Right renal pelvis (tissue), 4 donors: ENCODE measurements at regions not wholly inside any gene's neighbourhood (a gene's known extent, or its start where the extent isn't known, plus 50 kb on each side); places are given as distances from the start of the nearest gene placed in this dataset.

Experiments used
- DNase-seq, 4 donors: peaks; one replicate each; pipeline ENCODE4 v3.0.0-alpha.2; 2013; ENCODE audit warnings: low read depth in 4 of 4, low spot score in 3 of 4, missing footprints in 1 of 4

DNA sequence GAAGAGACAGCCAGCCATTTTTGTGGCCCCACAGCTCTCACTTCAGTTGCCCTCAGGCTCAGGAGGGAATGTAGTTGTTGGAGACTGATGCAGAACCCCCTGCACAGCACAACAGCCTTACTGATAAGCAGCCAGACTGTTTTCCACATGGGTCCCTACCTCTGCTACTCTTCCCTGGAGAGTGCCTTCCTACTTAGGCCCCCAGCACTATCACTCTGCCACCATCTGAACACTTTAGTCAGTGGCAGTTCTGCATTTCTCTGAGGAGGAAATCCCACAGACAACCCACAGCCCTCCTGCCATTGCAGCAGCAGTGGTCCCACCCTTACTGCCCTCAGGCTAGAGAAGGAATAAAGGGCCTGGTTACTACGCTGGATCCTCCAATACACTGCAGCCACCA, 61.8 kb upstream of the PTPRD start:
- no peak for DNase-seq

DNA sequence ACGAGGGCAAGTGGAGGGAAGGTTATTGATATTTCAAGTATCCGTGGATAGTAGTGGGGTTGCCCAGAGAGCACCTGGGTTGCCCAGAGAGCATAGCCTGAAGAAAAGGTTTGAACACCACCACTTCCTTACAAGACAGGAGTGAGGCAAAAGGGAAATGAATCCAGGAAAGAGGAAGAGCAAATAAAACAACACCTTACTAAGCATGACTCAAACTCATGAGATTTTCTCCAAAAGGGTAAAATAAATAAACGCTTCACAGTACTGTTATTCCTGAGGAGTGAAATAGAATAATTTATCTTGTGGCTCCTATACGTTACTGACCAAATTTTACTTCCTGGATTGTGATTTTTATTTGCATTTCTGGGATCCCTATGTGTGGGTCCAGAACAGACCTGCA, 65.2 kb upstream of the PTPRD start:
- DNase-seq: no peak

DNA sequence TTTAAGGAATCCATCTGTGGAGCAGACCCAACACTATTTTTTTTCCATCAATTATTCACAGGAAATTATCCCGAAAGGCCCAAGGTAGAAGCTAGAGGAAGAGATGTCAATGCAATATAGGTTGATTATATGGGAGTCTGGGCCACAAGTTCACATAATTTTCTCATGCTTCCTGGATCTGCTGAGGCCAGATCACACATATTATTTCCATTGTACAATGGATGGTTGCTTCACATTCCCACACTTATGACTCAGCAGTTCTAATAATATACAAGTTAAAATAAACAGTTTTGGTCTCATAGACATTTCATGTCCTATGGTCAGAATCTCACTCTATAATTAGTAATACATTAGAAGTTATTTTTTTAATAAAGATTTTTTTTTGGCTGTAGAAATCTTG, 66.0 kb upstream of the PTPRD start:
- no peak for DNase-seq

DNA sequence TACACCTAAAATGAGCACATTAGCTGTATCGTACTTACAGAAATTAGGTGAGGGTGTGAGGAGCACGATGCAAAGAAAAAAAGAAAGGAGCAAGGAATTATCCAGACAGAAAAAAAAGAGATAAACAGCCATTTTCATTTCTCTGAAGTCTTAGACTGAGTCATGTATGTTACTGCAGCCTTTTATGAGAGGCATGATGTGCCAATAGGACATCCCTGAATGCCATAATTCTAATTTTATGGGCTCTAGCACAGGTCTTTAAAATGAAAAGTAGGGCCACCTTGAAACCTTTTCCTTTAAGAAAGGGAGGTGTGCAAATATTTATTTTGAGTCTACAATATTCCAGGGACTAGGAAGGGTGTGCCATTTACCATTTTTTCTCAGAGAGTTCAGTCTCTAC, 74.1 kb upstream of the PTPRD start:
- DNase-seq: no peak

DNA sequence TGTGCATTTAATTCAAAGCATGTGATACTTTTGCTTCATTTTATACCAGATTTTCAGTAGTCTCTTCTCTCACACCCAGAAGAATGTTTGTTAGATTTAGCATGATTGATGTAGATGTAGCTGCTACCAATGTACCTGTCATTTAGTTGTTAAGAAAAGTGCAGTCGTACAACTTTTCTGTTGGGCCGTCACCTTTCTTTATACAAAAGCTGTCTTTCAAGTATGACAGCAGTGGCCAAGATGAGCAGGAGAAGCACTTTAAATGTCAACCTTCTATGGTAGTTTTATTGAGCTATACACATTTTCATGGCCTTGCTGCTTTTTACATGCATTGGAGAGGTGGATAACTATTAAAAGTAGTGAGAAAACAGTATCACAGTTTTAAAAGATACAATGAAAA, 77.7 kb upstream of the PTPRD start:
- DNase-seq: no peak

DNA sequence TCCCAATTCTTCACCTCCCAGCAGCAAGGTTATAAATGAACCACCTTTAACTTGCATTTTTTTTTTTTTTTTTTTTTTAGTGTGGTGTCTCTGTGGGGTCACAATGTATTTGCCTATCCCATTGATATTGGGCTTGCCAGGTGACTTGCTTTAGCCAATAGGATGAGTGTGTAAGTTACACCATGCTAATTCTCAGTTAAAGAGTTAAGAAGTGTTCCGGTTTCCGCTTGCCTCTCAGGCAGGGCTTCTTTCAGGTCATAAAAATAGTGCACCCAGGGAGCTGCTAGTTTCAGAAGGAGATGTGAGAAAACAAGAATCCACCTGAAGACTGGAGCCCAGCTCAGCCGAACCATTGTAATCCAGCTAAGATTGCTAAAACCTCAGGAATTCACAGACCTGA, 84.2 kb upstream of the PTPRD start:
- no peak for DNase-seq

DNA sequence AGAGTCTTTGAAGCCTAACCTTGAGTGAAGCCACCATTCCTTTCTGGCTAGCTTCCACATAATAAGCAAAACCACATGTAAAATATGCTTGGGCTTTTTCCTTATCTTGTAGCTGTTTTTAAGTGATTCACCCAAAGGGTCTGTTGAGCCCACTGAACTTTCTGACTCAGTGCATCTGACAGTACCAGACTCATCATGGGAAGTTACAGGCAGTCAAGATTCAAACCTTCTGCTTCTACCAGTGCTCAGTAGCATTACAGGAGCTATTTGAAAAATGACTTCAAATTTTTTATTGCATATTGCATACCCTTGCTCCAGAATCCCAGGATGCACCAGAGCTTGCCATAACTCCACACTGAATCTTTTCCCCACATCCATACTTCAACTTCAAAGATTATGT, 87.5 kb upstream of the PTPRD start:
- DNase-seq: no peak

DNA sequence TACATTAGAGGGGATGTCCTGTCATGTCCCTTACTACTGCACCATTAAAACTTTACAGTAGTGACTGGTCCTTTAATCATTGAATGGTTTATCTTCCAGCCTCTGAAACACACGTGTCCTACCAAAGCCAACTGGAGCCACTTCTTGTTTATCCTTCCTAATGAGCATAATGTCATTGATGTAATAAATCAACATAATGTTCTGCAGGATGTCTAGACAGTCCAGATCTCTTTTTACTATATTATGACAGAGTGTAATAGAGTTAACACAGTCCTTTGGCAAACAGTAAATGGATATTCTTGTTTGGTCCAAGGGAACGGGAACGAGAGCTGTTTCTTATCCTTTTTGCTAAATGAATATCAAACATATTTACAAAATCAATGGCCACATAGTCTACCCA, 88.1 kb upstream of the PTPRD start:
- no peak for DNase-seq

DNA sequence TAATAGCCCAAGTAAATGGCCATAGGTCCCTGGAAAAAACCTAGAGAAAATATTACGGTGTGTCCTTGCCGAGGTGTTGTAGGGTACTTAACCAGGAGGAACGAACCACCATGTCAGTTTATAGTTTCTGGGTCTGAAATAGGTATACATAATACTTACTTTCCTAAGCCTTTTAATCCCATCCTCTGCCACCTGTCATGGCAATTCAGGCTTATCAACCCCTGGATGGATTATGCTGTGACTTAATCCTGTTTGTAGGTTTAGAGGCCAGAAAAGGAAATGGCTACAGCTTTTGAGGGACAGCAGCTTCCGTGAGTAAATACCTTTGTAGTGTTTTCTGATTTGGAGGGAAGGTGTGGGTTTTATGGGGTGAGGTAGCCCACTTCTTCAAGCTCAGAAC, 89.1 kb upstream of the PTPRD start:
- DNase-seq: no peak

DNA sequence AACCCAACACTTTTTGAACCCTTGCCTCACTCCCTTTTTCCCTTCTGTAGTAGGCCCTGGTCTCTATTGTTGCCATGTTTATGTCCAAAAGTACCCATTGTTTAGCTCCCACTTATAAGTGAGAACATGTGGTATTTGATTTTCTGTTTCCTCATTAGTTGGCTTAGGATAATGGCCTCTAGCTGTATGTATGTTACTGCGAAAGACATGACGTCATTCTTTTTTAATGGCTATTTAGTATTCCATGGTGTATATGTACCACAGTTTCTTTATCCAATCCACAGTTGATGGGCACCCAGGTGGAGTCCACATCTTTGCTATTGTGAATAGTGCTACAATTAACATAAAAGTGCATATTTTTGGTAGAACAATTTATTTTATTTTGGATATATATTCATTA, 90.3 kb upstream of the PTPRD start:
- no peak for DNase-seq

DNA sequence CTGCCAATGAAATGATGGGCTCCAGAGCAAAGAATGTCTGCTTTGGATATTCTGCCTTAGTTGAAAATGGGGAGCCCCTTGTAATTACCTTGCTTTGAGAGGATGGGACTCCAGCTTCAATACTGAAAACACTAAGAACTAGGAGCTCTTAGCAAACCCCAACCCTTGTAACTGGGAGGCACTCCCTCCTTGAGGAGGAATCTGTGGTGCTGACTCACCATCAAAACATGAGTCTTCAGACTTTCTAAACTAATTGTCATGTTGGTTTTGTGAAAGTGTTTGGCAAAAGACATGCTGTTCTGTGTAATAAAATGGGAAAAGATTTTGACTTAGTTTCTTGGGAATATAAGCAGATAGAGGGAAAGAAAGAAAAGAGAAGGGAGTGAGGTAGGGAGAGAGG, 91.9 kb upstream of the PTPRD start:
- no peak for DNase-seq

DNA sequence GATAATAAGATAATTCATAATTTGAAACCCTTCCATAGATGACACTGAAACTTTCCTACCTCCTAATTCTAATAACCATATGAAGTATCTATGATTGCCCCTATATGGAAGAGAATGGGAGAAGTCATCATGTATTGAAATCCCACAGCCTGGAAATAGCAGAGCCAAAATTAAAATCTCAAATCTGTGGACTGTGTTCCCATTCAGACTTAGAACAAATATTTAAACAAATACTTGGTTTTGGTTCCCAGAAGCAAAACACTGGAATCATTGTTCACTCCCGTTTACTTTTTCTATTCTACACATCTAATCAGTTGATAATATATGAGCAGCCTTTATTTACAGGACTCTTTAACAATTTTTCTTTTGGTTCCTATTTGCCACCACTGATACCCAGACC, 92.6 kb upstream of the PTPRD start:
- DNase-seq: no peak

DNA sequence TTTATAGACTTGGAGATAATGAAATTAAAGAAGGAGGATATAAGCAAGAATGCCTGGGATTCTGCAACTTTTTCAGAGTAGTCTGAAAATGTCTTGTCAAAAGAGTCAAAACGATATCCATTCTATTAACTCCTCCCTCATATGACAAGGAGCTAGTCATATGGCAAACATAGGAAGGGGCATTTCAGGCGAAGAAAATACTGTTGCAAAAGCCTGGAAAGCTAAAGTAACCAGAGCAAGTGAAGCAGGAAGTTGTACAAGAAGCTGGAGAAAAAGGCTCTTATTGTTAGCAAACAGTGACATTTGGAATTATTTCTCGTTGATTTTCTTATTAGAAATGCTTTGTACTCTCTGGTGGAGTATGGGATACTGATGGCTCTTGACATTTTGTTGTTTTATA, 94.0 kb upstream of the PTPRD start:
- no peak for DNase-seq

DNA sequence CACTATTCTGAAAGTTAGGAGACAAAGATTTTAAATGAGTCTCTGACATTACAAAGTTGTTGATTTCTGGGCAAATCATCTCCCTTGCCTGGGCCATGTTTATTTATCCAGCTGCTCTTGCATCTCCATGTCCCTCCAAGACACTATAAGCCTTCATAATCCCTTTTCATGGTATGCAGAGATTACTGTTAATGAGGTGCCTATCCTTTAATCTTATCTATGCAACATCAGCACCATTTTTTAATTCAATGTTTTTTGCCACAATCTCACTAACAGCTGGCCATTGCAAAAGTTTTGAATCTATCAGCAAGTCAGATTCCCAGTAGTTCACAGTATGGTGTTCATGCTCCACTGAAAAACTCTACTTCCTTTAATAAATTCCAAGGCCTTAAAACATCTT, 108.5 kb upstream of the PTPRD start:
- no peak for DNase-seq

DNA sequence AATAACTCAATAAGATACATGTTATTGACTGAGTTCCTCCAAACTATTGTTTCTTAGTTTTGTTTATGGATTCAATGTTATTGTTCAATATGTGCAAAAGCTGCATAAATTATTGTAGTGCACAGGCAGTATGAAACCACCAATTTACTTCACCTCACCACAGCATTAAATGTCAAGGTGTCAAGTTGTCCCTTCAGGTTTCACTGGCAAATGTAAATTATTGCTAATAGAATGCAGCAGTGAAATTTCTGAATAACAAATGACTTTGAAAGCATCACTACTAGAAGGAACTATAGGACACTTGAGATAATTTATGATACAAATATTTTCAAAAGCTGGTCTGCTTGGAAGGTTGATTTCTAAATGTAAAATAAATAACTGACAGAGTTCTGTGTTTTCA, 116.4 kb upstream of the PTPRD start:
- DNase-seq: no peak

DNA sequence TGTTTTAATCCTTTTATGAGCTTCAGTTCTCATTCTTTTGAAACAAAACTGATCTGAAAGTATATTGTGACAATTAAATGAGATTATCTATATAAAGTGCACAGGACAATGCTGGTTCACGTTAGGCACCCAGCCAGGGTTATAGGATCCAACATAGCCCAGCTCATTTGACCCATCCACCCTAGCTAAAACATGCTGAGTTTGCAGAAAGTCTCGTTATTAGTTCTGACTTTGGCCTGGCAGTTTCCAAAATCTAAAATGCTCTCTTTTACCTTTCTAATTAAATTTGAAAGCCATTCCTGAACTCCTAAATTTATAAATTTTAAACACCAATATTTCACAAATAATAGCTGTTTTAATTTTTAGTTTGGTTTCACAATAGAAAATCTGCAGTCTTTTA, 131.9 kb upstream of the PTPRD start:
- no peak for DNase-seq

DNA sequence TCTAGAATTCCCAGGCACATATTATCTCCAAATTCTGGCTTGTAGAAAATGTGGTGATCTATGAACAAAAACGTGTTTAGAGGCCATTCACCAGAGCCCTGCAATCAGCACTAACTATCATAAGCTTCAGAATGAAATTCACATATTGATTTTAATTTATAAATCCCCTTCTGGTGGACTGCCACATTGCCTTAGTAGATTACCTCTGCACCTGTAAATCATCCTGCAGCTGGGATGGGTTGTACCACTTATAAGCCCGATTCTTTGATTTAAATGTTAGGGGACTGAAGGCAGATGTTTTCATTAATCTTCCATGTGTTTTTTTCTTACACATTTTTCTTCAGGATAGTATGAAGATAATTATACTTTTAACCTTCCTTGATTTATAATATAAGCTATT, 140.7 kb upstream of the PTPRD start:
- DNase-seq: no peak

DNA sequence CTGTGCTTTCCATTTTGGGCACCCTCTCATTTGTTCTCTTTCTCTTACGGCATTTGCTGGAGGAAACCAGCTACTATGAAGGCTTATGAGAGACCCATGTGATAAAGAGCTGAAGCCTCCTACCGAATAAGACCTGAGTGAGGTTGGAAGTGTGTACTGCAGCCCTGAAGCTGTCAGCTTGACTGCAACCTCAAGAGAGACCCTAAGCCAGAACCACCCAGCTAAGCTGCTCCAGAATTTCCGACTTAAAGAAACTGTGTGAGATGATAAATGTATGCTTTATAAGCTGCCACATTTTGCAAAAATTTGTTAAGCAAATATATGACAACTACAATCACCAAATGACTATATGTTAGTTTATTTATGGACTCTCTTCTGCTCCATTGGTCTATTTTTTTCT, 151.7 kb upstream of the PTPRD start:
- no peak for DNase-seq

DNA sequence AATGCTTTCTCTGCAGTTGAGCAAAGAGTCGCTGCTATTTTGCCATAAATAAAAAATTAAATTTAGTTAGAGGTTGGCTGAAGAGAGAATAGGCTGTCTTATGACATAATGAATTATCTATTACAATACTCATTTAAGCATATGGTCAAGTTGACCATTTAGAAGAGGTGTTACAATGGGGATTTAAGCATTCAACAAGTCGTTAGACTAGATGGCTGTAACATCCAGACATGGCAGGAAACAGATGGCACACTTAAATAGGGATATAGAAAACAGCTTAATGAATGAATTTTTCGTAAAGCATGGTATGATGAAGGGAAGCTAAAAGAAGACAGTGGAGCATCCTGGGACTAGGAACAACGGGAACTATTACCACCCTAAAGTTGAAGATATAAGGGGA, 160.3 kb upstream of the PTPRD start:
- no peak for DNase-seq

DNA sequence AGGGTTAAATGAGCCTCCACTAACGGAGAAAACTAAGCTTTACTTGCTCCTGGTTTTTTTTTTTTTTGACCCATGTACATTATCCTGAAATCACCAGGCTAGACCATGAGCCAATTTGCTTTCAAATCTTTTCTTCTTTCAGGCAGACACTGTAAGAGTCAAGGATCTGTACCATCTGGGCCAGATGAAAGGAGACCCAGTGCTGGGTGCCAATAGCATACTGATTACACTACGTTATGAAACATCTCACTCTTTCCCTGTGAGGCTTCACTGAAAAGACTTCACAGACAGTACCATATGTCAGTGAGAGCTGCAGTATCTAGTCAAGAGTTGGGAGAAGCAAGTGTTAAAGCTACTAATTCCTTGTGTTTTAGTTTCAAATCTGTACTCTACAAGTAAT, 161.2 kb upstream of the PTPRD start:
- DNase-seq: no peak

DNA sequence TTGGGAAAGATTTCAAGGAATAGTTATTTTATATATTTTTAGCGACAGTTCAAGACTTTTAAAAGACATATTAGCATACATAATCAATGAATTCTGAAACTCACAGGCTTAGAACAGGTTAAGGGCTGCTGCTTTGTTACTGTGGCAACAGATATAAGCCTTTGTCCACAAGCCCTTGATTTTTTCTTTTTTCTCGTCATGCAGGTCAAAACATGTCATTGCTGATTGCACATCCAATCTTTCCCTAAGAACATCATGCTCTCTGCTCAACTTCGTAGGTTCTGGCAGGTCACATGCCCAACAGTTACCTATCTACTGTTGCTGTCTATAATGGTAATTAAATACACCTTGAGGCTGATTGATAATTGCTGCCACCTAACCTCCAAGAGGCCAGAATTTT, 172.5 kb upstream of the PTPRD start:
- DNase-seq: no peak

DNA sequence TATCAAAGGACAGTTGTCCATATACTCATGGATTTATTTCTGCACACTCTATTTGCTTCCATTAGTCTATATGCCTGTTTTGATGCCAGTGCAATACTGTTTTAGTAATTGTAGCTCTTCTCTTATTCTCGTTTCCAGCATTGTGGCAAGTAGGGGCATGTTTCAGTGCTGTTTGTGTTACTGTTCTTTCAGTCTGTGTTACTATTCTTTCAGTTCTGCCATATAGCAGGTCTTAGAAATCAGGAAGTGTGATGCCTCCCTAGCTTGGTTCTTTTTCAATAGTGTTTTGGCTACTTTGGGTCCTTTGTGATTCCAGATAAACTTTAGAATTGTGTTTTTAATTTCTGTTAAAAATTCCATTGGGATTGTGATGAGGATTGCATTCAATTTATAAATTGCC, 180.5 kb upstream of the PTPRD start:
- DNase-seq: no peak

DNA sequence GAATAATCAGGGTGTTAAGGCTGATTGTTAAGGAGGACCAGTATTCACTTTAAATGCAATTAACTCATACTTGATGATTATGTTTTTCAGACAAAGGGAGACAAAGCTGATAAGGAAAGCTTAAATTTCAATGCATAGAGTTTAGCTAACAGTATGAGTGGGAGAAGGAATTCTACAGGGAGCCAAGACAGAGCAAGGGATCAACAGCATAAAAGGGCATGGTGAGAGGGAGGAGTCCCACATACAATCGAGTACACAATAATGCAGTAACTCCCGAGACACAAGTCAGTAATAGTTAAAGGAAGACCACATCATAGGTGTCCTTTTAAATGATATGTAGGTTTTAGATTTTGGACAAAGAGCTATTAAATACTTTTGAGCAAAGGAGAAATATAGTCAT, 191.7 kb upstream of the PTPRD start:
- DNase-seq: no peak

DNA sequence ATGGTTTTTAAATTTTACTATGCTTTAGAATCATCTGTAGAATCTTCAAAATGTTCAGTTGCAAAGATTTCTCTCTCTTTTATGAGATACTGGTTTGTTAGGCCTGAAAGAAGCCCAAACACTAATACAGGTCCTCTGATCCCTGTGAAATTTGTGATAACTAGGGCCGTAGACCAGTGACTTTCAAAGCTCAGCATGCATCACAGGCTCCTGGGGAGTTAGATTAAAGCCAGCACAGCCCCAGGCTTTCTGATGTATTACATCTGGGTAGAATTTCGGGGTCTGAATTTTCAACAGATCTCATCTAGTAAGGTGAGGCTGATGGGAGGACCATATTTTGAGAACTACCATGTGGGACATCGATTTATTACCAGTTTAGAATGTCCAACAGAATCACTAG, 194.1 kb upstream of the PTPRD start:
- no peak for DNase-seq
